ENCODE measurements at regions not wholly inside any gene's neighbourhood (a gene's known extent, or its start where the extent isn't known, plus 50 kb on each side); places are given as distances from the start of the nearest gene placed in this dataset.

DNA sequence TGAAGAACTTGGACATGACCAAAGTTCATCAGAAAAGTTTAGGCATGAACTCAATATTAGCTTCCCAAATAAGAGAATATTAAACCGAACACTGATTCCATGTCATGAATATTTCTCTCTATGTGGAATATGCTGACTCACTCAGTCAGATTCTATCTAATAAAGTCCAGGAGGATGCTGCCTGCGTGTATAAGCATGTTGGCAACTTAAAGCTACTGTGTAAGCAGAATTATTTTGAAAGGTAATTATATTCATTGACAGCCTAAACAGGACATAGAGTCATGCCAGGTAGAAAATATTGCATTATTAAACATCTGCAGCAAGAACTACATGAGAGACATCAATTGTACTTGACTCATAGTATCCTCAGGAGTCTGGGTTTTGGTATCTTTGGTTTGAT, 367.9 kb upstream of the SPOCK3 start:
- no peak for TF ChIP-seq CTCF (IDR thresholded peaks at IDR 0.05)
- TF ChIP-seq POLR2A (IDR thresholded peaks at IDR 0.05): no peak

All from heart left ventricle (tissue), 13 donors.